Fibroblast of lung (primary cell): ENCODE measurements at regions not wholly inside any gene's neighbourhood (a gene's known extent, or its start where the extent isn't known, plus 50 kb on each side); places are given as distances from the start of the nearest gene placed in this dataset.
"Not testable (repeated sequence)": the region's sequence is repeated elsewhere in the genome, so short reads cannot be mapped to it uniquely, and the experiment has no call there.

Experiments used
- DNase-seq, 2 donors: peaks; one replicate each; pipeline versions ENCODE4 v3.0.0 to v3.0.0-alpha.2; 2010; ENCODE audit warnings: low read depth in 2 of 2
- H2AFZ ChIP-seq: 2 replicates; pipeline ENCODE4 v1.5.1; 2012; ENCODE audit warnings: low read length, control low read depth, inconsistent platforms
- H3K27ac ChIP-seq: 2 replicates; pipeline ENCODE4 v1.5.1; 2011; ENCODE audit warnings: low read length, control low read depth; ENCODE audit not compliant: insufficient read depth
- H3K27me3 ChIP-seq: 2 replicates; pipeline ENCODE4 v1.5.1; 2011; ENCODE audit warnings: mild to moderate bottlenecking, low read length; ENCODE audit not compliant: control insufficient read depth, insufficient read depth
- H3K36me3 ChIP-seq: 2 replicates; pipeline ENCODE4 v1.5.1; 2011; ENCODE audit warnings: low read length; ENCODE audit not compliant: control insufficient read depth, insufficient read depth
- H3K4me1 ChIP-seq: 2 replicates; pipeline ENCODE4 v1.5.1; 2011; ENCODE audit warnings: low read length; ENCODE audit not compliant: control insufficient read depth, insufficient read depth; ENCODE audit errors: extremely low read depth
- H3K4me2 ChIP-seq: 2 replicates; pipeline ENCODE4 v1.5.1; 2011; ENCODE audit warnings: low read length, control low read depth; ENCODE audit not compliant: insufficient read depth; ENCODE audit errors: extremely low read depth
- H3K4me3 ChIP-seq, 4 experiments: fragments of 200-600 bp in 1 of 4; sonication (generic) in 1 of 4; replicated peaks in 1 of 4; 2 replicates each; pipeline ENCODE4 v1.5.1; 2011 to 2016; ENCODE audit warnings: low read length in 4 of 4, low read depth in 3 of 4, mild to moderate bottlenecking in 3 of 4, control low read depth in 2 of 4, inconsistent platforms in 1 of 4, mixed read lengths in 1 of 4; ENCODE audit not compliant: insufficient read depth in 1 of 4; ENCODE audit errors: control extremely low read depth in 1 of 4
- H3K79me2 ChIP-seq: 2 replicates; pipeline ENCODE4 v1.5.1; 2012; ENCODE audit warnings: mild to moderate bottlenecking, low read length, inconsistent platforms; ENCODE audit not compliant: control insufficient read depth, insufficient read depth
- H3K9ac ChIP-seq: 2 replicates; pipeline ENCODE4 v1.5.1; 2011; ENCODE audit warnings: mild to moderate bottlenecking, low read length, control low read depth; ENCODE audit not compliant: insufficient read depth
- H3K9me3 ChIP-seq: 2 replicates; pipeline ENCODE4 v1.5.1; 2012; ENCODE audit warnings: low read depth, low read length; ENCODE audit not compliant: control insufficient read depth, insufficient read depth
- H4K20me1 ChIP-seq: 2 replicates; pipeline ENCODE4 v1.5.1; 2011; ENCODE audit warnings: low read length; ENCODE audit not compliant: control insufficient read depth, insufficient read depth; ENCODE audit errors: extremely low read depth
- EZH2 ChIP-seq: IDR thresholded peaks from 2 replicates; pipeline ENCODE4 v1.5.1; 2012; ENCODE audit warnings: low read length, control low read depth, mild to moderate bottlenecking; ENCODE audit errors: missing control alignments
- TF ChIP-seq, protein P1 (sequence below), 2 donors: IDR thresholded peaks in 1 of 2; conservative IDR thresholded peaks in 1 of 2; 1 replicate in 1 of 2; 2 replicates in 1 of 2; pipeline ENCODE4 v1.5.1; 2011 to 2012; ENCODE audit warnings: low read length in 2 of 2, control low read depth in 1 of 2, inconsistent platforms in 1 of 2, low read depth in 1 of 2, mild to moderate bottlenecking in 1 of 2

- no peaks in the 10 kb centered on the region for H3K79me2 ChIP-seq
- no peak overlapping the region for H2AFZ ChIP-seq
- H3K4me2 ChIP-seq, result no peak overlapping the region
- TF ChIP-seq, protein P1, sequence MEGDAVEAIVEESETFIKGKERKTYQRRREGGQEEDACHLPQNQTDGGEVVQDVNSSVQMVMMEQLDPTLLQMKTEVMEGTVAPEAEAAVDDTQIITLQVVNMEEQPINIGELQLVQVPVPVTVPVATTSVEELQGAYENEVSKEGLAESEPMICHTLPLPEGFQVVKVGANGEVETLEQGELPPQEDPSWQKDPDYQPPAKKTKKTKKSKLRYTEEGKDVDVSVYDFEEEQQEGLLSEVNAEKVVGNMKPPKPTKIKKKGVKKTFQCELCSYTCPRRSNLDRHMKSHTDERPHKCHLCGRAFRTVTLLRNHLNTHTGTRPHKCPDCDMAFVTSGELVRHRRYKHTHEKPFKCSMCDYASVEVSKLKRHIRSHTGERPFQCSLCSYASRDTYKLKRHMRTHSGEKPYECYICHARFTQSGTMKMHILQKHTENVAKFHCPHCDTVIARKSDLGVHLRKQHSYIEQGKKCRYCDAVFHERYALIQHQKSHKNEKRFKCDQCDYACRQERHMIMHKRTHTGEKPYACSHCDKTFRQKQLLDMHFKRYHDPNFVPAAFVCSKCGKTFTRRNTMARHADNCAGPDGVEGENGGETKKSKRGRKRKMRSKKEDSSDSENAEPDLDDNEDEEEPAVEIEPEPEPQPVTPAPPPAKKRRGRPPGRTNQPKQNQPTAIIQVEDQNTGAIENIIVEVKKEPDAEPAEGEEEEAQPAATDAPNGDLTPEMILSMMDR (conservative IDR thresholded peaks at IDR 0.05 in 1 of 2, IDR thresholded peaks at IDR 0.05 in 1 of 2; ENCODE audit: low read depth in 1 of 2, low read length in 2 of 2), result no peak
- DNase-seq, result no peak
- H3K4me1 ChIP-seq, result peaks cover 3% of the 10 kb centered on the region
- H4K20me1 ChIP-seq, result no peaks in the 10 kb centered on the region
- no peak overlapping the region for H3K4me3 ChIP-seq
- H3K27ac ChIP-seq, result no peak overlapping the region
- H3K27me3 ChIP-seq, result no peaks in the 10 kb centered on the region
- H3K9ac ChIP-seq, result no peak overlapping the region
- H3K36me3 ChIP-seq, result no peaks in the 10 kb centered on the region
- H3K9me3 ChIP-seq, result no peaks in the 10 kb centered on the region
These were observed 233.0 kb upstream of the NRIP1 start for GRCh38 chr21:15297824-15298223.

DNA sequence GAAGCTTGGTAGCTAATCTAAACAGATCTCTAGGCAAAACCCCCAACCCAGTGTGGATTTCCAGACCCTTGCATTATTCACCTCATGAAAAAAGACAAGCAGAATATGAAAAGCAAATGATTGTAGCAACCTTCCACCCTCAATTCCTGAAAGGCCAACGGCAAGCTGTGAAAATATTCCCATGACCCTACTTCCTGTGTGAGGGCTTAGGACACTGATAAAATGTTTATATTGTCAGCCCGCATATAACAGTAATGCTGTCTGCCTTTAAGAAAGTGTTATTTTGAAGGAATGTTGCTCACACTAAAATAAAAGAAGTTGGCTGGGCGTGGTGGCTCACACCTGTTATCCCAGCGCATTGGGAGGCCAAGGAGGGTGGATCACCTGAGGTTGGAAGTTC is 233.5 kb upstream of the NRIP1 start:
- Histone ChIP-seq H3K4me3 (no peak overlapping the region), H3K4me1 (no peaks in the 10 kb centered on the region), H3K27ac (no peak overlapping the region), H3K79me2 (no peaks in the 10 kb centered on the region), H3K9me3 (no peaks in the 10 kb centered on the region), H3K4me2 (no peak overlapping the region), H3K27me3 (no peaks in the 10 kb centered on the region), H4K20me1 (no peaks in the 10 kb centered on the region), H2AFZ (no peak overlapping the region), H3K9ac (no peak overlapping the region), H3K36me3 (no peaks in the 10 kb centered on the region)
- TF ChIP-seq, protein P1 (conservative IDR thresholded peaks at IDR 0.05 in 1 of 2, IDR thresholded peaks at IDR 0.05 in 1 of 2; ENCODE audit: low read depth in 1 of 2, low read length in 2 of 2), result no peak
- TF ChIP-seq EZH2, result no peak
- DNase-seq, result no peak

- H3K36me3 ChIP-seq, H3K4me1 ChIP-seq, H3K79me2 ChIP-seq, DNase-seq, H3K4me3 ChIP-seq, H3K4me2 ChIP-seq, H3K9ac ChIP-seq, H2AFZ ChIP-seq, H3K27me3 ChIP-seq, H4K20me1 ChIP-seq, H3K27ac ChIP-seq, H3K9me3 ChIP-seq: not testable (repeated sequence)
These were observed 234.0 kb upstream of the NRIP1 start for GRCh38 chr21:15298755-15299154.

DNA sequence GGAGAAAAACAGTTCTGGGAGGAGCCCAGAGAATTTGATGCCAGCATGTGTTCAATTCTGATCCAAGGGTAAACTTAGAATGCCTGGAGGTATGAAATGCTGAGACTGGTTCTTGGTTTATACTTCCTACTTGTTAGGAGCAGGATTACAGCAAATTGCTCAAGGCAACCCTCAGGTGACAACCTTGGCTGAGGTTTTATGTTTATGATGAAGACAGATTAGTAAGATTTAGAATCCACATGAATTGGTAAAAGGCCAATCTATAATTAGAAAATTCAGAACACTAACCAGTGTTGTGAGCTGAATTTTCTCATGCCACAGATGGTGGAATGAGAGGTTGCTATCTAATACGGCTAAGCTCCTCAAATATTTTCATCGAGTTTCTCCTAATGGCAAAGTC is 235.3 kb upstream of the NRIP1 start:
- H3K36me3 ChIP-seq, result no peaks in the 10 kb centered on the region
- no peaks in the 10 kb centered on the region for H3K9me3 ChIP-seq
- no peak for DNase-seq
- no peaks in the 10 kb centered on the region for H3K4me1 ChIP-seq
- H3K4me2 ChIP-seq, result no peak overlapping the region
- no peak overlapping the region for H3K9ac ChIP-seq
- no peaks in the 10 kb centered on the region for H3K27me3 ChIP-seq
- no peak overlapping the region for H3K4me3 ChIP-seq
- no peaks in the 10 kb centered on the region for H3K79me2 ChIP-seq
- H2AFZ ChIP-seq, result no peak overlapping the region
- H3K27ac ChIP-seq, result no peak overlapping the region
- no peak for TF ChIP-seq EZH2
- TF ChIP-seq, protein P1 (conservative IDR thresholded peaks at IDR 0.05 in 1 of 2, IDR thresholded peaks at IDR 0.05 in 1 of 2; ENCODE audit: low read depth in 1 of 2, low read length in 2 of 2), result no peak
- no peaks in the 10 kb centered on the region for H4K20me1 ChIP-seq
